Karpas-422 (cell line): ENCODE measurements at regions not wholly inside any gene's neighbourhood (a gene's known extent, or its start where the extent isn't known, plus 50 kb on each side); places are given as distances from the start of the nearest gene placed in this dataset.

Experiments used
- DNase-seq: peaks from one replicate; pipeline ENCODE4 v3.0.0-alpha.2; 2015
- H2AFZ ChIP-seq: fragments of 200-600 bp; sonication (generic); 2 replicates; pipeline ENCODE4 v1.6.1; 2014; ENCODE audit warnings: antibody characterized with exemption, low read length, mixed read lengths
- H3K27ac ChIP-seq: fragments of 200-600 bp; sonication (generic); 2 replicates; pipeline ENCODE4 v1.5.1; 2014; ENCODE audit warnings: mild to moderate bottlenecking, low read length, moderate library complexity
- H3K27me3 ChIP-seq: fragments of 200-600 bp; sonication (generic); 2 replicates; pipeline ENCODE4 v1.6.1; 2014; ENCODE audit warnings: low read length, mixed read lengths
- H3K36me3 ChIP-seq: fragments of 200-600 bp; sonication (generic); 2 replicates; pipeline ENCODE4 v1.6.1; 2014; ENCODE audit warnings: low read length, mixed read lengths; ENCODE audit not compliant: insufficient read depth
- H3K4me1 ChIP-seq: fragments of 200-600 bp; sonication (generic); 2 replicates; pipeline ENCODE4 v1.6.1; 2014; ENCODE audit warnings: mild to moderate bottlenecking, low read length, mixed read lengths
- H3K4me2 ChIP-seq: fragments of 200-600 bp; sonication (generic); 2 replicates; pipeline ENCODE4 v1.6.1; 2014; ENCODE audit warnings: low read length, low read depth, mild to moderate bottlenecking; ENCODE audit not compliant: poor library complexity, severe bottlenecking
- H3K4me3 ChIP-seq: fragments of 200-600 bp; sonication (generic); 2 replicates; pipeline ENCODE4 v1.5.1; 2014; ENCODE audit warnings: mild to moderate bottlenecking, antibody characterized with exemption, low read length, mixed read lengths
- H3K79me2 ChIP-seq: fragments of 200-600 bp; sonication (generic); 2 replicates; pipeline ENCODE4 v1.6.1; 2014; ENCODE audit warnings: mild to moderate bottlenecking, low read length, mixed read lengths
- H3K9ac ChIP-seq: fragments of 200-600 bp; sonication (generic); 2 replicates; pipeline ENCODE4 v1.6.0; 2014; ENCODE audit warnings: low read length
- H3K9me2 ChIP-seq: fragments of 200-600 bp; sonication (generic), shearing (Covaris generic); replicated peaks from 2 replicates; pipeline ENCODE4 v1.6.0; 2014; ENCODE audit warnings: mild to moderate bottlenecking, low read length, moderate library complexity; ENCODE audit not compliant: insufficient read depth
- H3K9me3 ChIP-seq: fragments of 300-700, 200-600 bp; sonication (generic); 2 replicates; pipeline ENCODE4 v1.6.1; 2014; ENCODE audit warnings: low read length, mixed read lengths
- H4K20me1 ChIP-seq: fragments of 200-600 bp; sonication (generic); 2 replicates; pipeline ENCODE4 v1.6.1; 2014; ENCODE audit warnings: mild to moderate bottlenecking, antibody characterized with exemption, low read length, low read depth; ENCODE audit not compliant: insufficient read depth

- Histone ChIP-seq H3K79me2 (no peaks in the 10 kb centered on the region), H3K27ac (no peak overlapping the region), H3K27me3 (no peaks in the 10 kb centered on the region), H4K20me1 (no peaks in the 10 kb centered on the region), H3K36me3 (no peaks in the 10 kb centered on the region), H2AFZ (no peak overlapping the region), H3K4me1 (no peaks in the 10 kb centered on the region), H3K4me2 (no peak overlapping the region), H3K9me3 (no peaks in the 10 kb centered on the region), H3K9me2 (no peaks in the 10 kb centered on the region; the same call in 1 of the 2 replicates), H3K4me3 (no peak overlapping the region), H3K9ac (no peak overlapping the region)
- DNase-seq: no peak
Measured at GRCh38 chr6:23611776-23612381, 514.1 kb upstream of the NRSN1 start.

GRCh38 chr6:23618366-23618765 is 507.6 kb upstream of the NRSN1 start:
- no peak overlapping the region for H3K9ac ChIP-seq
- no peaks in the 10 kb centered on the region for H3K9me2 ChIP-seq
- H4K20me1 ChIP-seq: no peaks in the 10 kb centered on the region
- no peaks in the 10 kb centered on the region for H3K36me3 ChIP-seq
- H3K4me2 ChIP-seq: no peak overlapping the region
- 0 out of 2 replicates have a peak, but pooled peaks cover 4% of the 10 kb centered on the region for H3K9me3 ChIP-seq
- no peaks in the 10 kb centered on the region for H3K27me3 ChIP-seq
- H3K27ac ChIP-seq: no peak overlapping the region
- H3K4me3 ChIP-seq: no peak overlapping the region
- H2AFZ ChIP-seq: no peak overlapping the region
- no peak for DNase-seq
- H3K4me1 ChIP-seq: no peaks in the 10 kb centered on the region
- no peaks in the 10 kb centered on the region for H3K79me2 ChIP-seq

DNA sequence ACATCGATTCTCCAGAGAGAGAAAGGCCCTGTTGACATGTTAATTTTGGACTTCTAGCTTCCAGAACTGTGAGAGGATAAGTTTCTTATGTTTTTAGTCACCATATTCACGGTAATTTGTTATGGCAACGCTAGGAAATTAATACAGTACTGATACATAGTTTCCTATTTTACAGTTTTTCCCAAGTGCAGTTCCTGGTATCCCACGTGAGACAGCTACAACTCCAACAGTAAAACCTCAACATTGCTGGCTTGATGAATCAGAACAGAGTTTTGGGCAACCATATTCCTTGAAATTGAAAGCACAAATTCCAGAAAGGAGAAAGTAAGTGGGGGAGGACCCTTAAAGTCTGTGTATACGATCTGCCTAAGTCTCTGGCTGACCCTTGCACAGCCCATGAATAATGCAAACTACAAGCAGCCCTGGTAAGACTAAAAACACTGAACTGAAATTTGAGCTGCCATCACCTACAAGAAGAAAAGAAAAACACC is 505.1 kb upstream of the NRSN1 start:
- Histone ChIP-seq H3K36me3 (no peaks in the 10 kb centered on the region), H3K4me2 (no peak overlapping the region)

DNA sequence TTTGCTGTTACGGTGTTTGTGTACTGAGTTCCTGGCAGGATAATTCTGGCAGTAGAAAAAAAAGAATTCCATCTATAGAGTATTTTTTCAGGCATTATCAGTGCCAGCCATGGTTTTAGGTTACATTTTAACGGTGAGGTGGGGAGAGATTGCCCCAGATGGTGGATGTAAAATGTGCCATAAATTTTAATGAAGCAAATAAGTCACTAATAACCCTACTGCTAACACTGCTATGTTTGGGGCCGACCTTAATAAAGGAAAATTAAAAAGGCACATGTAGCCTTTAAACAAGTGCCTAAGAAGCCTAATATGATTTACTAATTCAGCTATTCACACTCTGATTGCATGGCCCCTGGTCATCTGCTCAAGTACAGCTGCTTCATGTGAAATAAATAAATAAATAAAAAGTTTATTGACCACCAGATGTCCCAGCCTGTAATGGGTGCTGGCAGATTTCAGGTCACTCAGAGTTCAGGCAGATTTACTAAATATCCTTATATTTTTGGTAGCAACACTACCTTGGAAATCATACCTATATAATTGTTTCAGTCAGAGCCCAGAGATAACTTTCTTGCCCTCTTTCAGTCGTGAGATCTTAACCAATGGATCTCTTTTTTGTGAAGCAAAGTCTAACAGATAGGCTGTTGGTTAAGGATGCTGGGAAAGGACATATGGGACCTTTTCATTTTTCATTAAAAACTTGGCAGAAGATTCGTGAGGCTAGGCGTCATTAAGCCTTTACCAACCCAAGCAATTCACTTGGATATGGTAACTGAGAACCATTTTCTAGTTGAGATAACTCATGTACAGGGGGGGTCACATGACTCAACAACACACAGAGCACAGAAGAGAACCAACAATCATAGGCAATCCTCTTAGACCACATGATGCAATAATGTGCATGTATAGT is 495.0 kb upstream of the NRSN1 start:
- DNase-seq: no peak
- Histone ChIP-seq H2AFZ (no peak overlapping the region), H3K4me2 (no peak overlapping the region), H3K9ac (no peak overlapping the region), H3K4me3 (no peak overlapping the region), H3K36me3 (no peaks in the 10 kb centered on the region), H3K27ac (no peak overlapping the region), H3K4me1 (no peaks in the 10 kb centered on the region), H3K9me3 (no peaks in the 10 kb centered on the region), H3K27me3 (no peaks in the 10 kb centered on the region), H3K9me2 (no peaks in the 10 kb centered on the region), H4K20me1 (no peaks in the 10 kb centered on the region), H3K79me2 (no peaks in the 10 kb centered on the region)

More for the DNA sequence above, 505.1 kb upstream of the NRSN1 start:
- Histone ChIP-seq H4K20me1 (no peaks in the 10 kb centered on the region), H3K9me3 (0 out of 2 replicates have a peak, but pooled peaks cover 4% of the 10 kb centered on the region), H3K27ac (no peak overlapping the region), H3K27me3 (no peaks in the 10 kb centered on the region), H3K9me2 (no peaks in the 10 kb centered on the region), H2AFZ (no peak overlapping the region), H3K9ac (no peak overlapping the region), H3K4me1 (no peaks in the 10 kb centered on the region), H3K79me2 (no peaks in the 10 kb centered on the region), H3K4me3 (no peak overlapping the region)
- no peak for DNase-seq

- no peaks in the 10 kb centered on the region for H3K4me1 ChIP-seq
- no peaks in the 10 kb centered on the region for H3K79me2 ChIP-seq
- H2AFZ ChIP-seq: no peak overlapping the region
- no peaks in the 10 kb centered on the region for H3K9me3 ChIP-seq
- H4K20me1 ChIP-seq: no peaks in the 10 kb centered on the region
- no peak overlapping the region for H3K9ac ChIP-seq
- H3K36me3 ChIP-seq: no peaks in the 10 kb centered on the region
- H3K4me2 ChIP-seq: no peak overlapping the region
- no peaks in the 10 kb centered on the region for H3K9me2 ChIP-seq
- H3K27me3 ChIP-seq: no peaks in the 10 kb centered on the region
- no peak for DNase-seq
- no peak overlapping the region for H3K27ac ChIP-seq
- H3K4me3 ChIP-seq: no peak overlapping the region
Measured at GRCh38 chr6:23633996-23634395, 492.0 kb upstream of the NRSN1 start.

DNA sequence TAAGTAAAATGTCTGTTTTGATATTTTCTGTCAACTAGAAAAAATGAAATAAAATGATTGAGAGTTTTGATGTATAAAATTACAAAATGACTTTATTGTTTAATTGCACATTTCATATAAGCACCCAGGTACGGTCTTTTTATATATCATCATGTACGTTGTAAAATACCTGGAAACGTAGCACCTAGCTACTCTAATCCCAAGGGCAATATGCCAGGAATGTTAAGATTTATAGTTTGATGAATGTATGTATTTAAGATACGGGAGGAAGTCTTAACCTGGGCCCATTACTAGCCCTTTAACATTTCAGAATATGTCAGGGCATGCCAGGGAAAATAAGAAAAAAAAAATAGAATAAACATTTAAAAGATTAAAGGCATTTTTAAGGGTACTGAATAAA is 490.9 kb upstream of the NRSN1 start:
- Histone ChIP-seq H4K20me1 (no peaks in the 10 kb centered on the region), H3K36me3 (no peaks in the 10 kb centered on the region), H3K27me3 (no peaks in the 10 kb centered on the region), H2AFZ (no peak overlapping the region), H3K4me2 (no peak overlapping the region), H3K79me2 (no peaks in the 10 kb centered on the region), H3K9ac (no peak overlapping the region), H3K9me2 (no peaks in the 10 kb centered on the region), H3K4me3 (no peak overlapping the region), H3K4me1 (no peaks in the 10 kb centered on the region), H3K27ac (no peak overlapping the region), H3K9me3 (no peaks in the 10 kb centered on the region)
- DNase-seq: no peak

- no peak overlapping the region for H3K9ac ChIP-seq
- H3K4me1 ChIP-seq: no peaks in the 10 kb centered on the region
- no peaks in the 10 kb centered on the region for H4K20me1 ChIP-seq
- H3K9me2 ChIP-seq: no peaks in the 10 kb centered on the region
- no peaks in the 10 kb centered on the region for H3K36me3 ChIP-seq
- DNase-seq: no peak
- no peak overlapping the region for H2AFZ ChIP-seq
- no peaks in the 10 kb centered on the region for H3K27me3 ChIP-seq
- no peaks in the 10 kb centered on the region for H3K79me2 ChIP-seq
- no peaks in the 10 kb centered on the region for H3K9me3 ChIP-seq
- H3K4me3 ChIP-seq: no peak overlapping the region
- no peak overlapping the region for H3K4me2 ChIP-seq
- no peak overlapping the region for H3K27ac ChIP-seq
Measured at GRCh38 chr6:23637296-23637695, 488.7 kb upstream of the NRSN1 start.

GRCh38 chr6:23642849-23643248 is 483.2 kb upstream of the NRSN1 start:
- H4K20me1 ChIP-seq: no peaks in the 10 kb centered on the region
- H3K27me3 ChIP-seq: no peaks in the 10 kb centered on the region
- H3K9me2 ChIP-seq: no peaks in the 10 kb centered on the region
- H3K27ac ChIP-seq: no peak overlapping the region
- DNase-seq: no peak
- H3K4me3 ChIP-seq: no peak overlapping the region
- H2AFZ ChIP-seq: no peak overlapping the region
- H3K9me3 ChIP-seq: no peaks in the 10 kb centered on the region
- H3K79me2 ChIP-seq: no peaks in the 10 kb centered on the region
- no peak overlapping the region for H3K9ac ChIP-seq
- H3K4me2 ChIP-seq: no peak overlapping the region
- no peaks in the 10 kb centered on the region for H3K36me3 ChIP-seq
- H3K4me1 ChIP-seq: no peaks in the 10 kb centered on the region
